ENCODE measurements at regions not wholly inside any gene's neighbourhood (a gene's known extent, or its start where the extent isn't known, plus 50 kb on each side); places are given as distances from the start of the nearest gene placed in this dataset.

DNA sequence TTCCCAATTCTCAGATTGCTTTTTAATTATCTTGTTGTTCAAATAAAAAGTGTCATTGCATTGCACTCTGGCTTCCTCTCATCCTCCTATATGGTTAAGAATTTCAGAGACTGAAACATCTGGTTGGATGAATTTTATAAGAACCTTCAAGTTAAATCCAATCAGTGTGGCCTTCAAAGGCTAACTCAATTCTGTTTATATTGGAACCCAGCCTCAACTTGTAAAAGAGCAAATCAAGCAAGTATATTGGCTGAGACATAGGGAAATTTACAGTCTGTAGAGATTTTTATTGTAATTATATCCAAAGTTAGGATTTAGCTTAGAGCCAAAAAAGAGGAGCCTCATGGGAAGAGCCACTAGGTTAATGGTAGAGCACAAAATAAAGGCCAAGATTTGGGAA, 159.9 kb upstream of the FER start:
- TF ChIP-seq, protein P1, sequence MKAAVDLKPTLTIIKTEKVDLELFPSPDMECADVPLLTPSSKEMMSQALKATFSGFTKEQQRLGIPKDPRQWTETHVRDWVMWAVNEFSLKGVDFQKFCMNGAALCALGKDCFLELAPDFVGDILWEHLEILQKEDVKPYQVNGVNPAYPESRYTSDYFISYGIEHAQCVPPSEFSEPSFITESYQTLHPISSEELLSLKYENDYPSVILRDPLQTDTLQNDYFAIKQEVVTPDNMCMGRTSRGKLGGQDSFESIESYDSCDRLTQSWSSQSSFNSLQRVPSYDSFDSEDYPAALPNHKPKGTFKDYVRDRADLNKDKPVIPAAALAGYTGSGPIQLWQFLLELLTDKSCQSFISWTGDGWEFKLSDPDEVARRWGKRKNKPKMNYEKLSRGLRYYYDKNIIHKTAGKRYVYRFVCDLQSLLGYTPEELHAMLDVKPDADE (IDR thresholded peaks at IDR 0.05), result no peak
- TF ChIP-seq EZH2phosphoT487 (IDR thresholded peaks at IDR 0.05; ENCODE audit: unreplicated experiment) (no peak), CREB1 (CRISPR knock-in tag; IDR thresholded peaks at IDR 0.05; ENCODE audit: low read depth) (no peak), NANOG (IDR thresholded peaks at IDR 0.05; ENCODE audit: borderline replicate concordance) (no peak), POLR2AphosphoS5 (IDR thresholded peaks at IDR 0.05; ENCODE audit: low read depth) (no peak), EZH2 (IDR thresholded peaks at IDR 0.05; ENCODE audit: low read depth, unreplicated experiment) (no peak), JUNB (IDR thresholded peaks at IDR 0.05; ENCODE audit: unreplicated experiment) (no peak), ZNF331 (CRISPR knock-in tag; IDR thresholded peaks at IDR 0.05; ENCODE audit: low read depth) (no peak)
- TF ChIP-seq, protein P2, sequence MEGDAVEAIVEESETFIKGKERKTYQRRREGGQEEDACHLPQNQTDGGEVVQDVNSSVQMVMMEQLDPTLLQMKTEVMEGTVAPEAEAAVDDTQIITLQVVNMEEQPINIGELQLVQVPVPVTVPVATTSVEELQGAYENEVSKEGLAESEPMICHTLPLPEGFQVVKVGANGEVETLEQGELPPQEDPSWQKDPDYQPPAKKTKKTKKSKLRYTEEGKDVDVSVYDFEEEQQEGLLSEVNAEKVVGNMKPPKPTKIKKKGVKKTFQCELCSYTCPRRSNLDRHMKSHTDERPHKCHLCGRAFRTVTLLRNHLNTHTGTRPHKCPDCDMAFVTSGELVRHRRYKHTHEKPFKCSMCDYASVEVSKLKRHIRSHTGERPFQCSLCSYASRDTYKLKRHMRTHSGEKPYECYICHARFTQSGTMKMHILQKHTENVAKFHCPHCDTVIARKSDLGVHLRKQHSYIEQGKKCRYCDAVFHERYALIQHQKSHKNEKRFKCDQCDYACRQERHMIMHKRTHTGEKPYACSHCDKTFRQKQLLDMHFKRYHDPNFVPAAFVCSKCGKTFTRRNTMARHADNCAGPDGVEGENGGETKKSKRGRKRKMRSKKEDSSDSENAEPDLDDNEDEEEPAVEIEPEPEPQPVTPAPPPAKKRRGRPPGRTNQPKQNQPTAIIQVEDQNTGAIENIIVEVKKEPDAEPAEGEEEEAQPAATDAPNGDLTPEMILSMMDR (conservative IDR thresholded peaks at IDR 0.05; ENCODE audit: low read depth in 2 of 2), result no peak
- TF ChIP-seq, protein P3, sequence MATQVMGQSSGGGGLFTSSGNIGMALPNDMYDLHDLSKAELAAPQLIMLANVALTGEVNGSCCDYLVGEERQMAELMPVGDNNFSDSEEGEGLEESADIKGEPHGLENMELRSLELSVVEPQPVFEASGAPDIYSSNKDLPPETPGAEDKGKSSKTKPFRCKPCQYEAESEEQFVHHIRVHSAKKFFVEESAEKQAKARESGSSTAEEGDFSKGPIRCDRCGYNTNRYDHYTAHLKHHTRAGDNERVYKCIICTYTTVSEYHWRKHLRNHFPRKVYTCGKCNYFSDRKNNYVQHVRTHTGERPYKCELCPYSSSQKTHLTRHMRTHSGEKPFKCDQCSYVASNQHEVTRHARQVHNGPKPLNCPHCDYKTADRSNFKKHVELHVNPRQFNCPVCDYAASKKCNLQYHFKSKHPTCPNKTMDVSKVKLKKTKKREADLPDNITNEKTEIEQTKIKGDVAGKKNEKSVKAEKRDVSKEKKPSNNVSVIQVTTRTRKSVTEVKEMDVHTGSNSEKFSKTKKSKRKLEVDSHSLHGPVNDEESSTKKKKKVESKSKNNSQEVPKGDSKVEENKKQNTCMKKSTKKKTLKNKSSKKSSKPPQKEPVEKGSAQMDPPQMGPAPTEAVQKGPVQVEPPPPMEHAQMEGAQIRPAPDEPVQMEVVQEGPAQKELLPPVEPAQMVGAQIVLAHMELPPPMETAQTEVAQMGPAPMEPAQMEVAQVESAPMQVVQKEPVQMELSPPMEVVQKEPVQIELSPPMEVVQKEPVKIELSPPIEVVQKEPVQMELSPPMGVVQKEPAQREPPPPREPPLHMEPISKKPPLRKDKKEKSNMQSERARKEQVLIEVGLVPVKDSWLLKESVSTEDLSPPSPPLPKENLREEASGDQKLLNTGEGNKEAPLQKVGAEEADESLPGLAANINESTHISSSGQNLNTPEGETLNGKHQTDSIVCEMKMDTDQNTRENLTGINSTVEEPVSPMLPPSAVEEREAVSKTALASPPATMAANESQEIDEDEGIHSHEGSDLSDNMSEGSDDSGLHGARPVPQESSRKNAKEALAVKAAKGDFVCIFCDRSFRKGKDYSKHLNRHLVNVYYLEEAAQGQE (IDR thresholded peaks at IDR 0.05; ENCODE audit: unreplicated experiment), result no peak
- TF ChIP-seq, protein P4, sequence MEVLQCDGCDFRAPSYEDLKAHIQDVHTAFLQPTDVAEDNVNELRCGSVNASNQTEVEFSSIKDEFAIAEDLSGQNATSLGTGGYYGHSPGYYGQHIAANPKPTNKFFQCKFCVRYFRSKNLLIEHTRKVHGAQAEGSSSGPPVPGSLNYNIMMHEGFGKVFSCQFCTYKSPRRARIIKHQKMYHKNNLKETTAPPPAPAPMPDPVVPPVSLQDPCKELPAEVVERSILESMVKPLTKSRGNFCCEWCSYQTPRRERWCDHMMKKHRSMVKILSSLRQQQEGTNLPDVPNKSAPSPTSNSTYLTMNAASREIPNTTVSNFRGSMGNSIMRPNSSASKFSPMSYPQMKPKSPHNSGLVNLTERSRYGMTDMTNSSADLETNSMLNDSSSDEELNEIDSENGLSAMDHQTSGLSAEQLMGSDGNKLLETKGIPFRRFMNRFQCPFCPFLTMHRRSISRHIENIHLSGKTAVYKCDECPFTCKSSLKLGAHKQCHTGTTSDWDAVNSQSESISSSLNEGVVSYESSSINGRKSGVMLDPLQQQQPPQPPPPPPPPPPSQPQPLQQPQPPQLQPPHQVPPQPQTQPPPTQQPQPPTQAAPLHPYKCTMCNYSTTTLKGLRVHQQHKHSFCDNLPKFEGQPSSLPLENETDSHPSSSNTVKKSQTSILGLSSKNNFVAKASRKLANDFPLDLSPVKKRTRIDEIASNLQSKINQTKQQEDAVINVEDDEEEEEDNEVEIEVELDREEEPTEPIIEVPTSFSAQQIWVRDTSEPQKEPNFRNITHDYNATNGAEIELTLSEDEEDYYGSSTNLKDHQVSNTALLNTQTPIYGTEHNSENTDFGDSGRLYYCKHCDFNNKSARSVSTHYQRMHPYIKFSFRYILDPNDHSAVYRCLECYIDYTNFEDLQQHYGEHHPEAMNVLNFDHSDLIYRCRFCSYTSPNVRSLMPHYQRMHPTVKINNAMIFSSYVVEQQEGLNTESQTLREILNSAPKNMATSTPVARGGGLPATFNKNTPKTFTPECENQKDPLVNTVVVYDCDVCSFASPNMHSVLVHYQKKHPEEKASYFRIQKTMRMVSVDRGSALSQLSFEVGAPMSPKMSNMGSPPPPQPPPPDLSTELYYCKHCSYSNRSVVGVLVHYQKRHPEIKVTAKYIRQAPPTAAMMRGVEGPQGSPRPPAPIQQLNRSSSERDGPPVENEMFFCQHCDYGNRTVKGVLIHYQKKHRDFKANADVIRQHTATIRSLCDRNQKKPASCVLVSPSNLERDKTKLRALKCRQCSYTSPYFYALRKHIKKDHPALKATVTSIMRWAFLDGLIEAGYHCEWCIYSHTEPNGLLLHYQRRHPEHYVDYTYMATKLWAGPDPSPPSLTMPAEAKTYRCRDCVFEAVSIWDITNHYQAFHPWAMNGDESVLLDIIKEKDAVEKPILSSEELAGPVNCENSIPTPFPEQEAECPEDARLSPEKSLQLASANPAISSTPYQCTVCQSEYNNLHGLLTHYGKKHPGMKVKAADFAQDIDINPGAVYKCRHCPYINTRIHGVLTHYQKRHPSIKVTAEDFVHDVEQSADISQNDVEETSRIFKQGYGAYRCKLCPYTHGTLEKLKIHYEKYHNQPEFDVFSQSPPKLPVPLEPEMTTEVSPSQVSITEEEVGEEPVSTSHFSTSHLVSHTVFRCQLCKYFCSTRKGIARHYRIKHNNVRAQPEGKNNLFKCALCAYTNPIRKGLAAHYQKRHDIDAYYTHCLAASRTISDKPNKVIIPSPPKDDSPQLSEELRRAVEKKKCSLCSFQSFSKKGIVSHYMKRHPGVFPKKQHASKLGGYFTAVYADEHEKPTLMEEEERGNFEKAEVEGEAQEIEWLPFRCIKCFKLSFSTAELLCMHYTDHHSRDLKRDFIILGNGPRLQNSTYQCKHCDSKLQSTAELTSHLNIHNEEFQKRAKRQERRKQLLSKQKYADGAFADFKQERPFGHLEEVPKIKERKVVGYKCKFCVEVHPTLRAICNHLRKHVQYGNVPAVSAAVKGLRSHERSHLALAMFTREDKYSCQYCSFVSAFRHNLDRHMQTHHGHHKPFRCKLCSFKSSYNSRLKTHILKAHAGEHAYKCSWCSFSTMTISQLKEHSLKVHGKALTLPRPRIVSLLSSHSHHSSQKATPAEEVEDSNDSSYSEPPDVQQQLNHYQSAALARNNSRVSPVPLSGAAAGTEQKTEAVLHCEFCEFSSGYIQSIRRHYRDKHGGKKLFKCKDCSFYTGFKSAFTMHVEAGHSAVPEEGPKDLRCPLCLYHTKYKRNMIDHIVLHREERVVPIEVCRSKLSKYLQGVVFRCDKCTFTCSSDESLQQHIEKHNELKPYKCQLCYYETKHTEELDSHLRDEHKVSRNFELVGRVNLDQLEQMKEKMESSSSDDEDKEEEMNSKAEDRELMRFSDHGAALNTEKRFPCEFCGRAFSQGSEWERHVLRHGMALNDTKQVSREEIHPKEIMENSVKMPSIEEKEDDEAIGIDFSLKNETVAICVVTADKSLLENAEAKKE (CRISPR knock-in tag; IDR thresholded peaks at IDR 0.05), result no peak

Data from GM23338 (cell line).